Liver (tissue), 8 donors: ENCODE measurements at regions not wholly inside any gene's neighbourhood (a gene's known extent, or its start where the extent isn't known, plus 50 kb on each side); places are given as distances from the start of the nearest gene placed in this dataset.

Experiments used
- DNase-seq: peaks from one replicate; pipeline ENCODE4 v3.0.0-alpha.2; 2017; ENCODE audit warnings: low spot score
- H3K27ac ChIP-seq, 2 donors: one replicate each; pipeline ENCODE4 v1.7.0; 2013; ENCODE audit warnings: inconsistent platforms in 2 of 2, low read length in 2 of 2, control low read depth in 1 of 2, low read depth in 1 of 2, mild to moderate bottlenecking in 1 of 2
- H3K27me3 ChIP-seq, 4 donors: one replicate each; pipeline versions ENCODE4 v1.6.1 to v1.7.0; 2013; ENCODE audit warnings: low read length in 3 of 4, inconsistent platforms in 1 of 4, mild to moderate bottlenecking in 1 of 4, moderate library complexity in 1 of 4; ENCODE audit not compliant: control insufficient read depth in 4 of 4, insufficient read depth in 4 of 4
- H3K36me3 ChIP-seq, 4 donors: one replicate each; pipeline versions ENCODE4 v1.6.1 to v1.7.0; 2013; ENCODE audit warnings: low read length in 3 of 4, mild to moderate bottlenecking in 3 of 4, low read depth in 1 of 4, moderate library complexity in 1 of 4; ENCODE audit not compliant: control insufficient read depth in 4 of 4, insufficient read depth in 3 of 4
- H3K4me1 ChIP-seq, 4 donors: one replicate each; pipeline versions ENCODE4 v1.6.1 to v1.7.0; 2013; ENCODE audit warnings: low read length in 3 of 4, mild to moderate bottlenecking in 3 of 4, moderate library complexity in 1 of 4; ENCODE audit not compliant: control insufficient read depth in 4 of 4, insufficient read depth in 4 of 4
- H3K4me3 ChIP-seq, 3 donors: one replicate each; pipeline versions ENCODE4 v1.6.1 to v1.7.0; 2013; ENCODE audit warnings: low read length in 3 of 3, control low read depth in 1 of 3, low read depth in 1 of 3, mild to moderate bottlenecking in 1 of 3
- H3K9ac ChIP-seq, 2 donors: one replicate each; pipeline ENCODE4 v1.7.0; 2013; ENCODE audit warnings: low read length in 2 of 2, mild to moderate bottlenecking in 2 of 2, moderate library complexity in 2 of 2, control low read depth in 1 of 2, low read depth in 1 of 2
- H3K9me3 ChIP-seq, 4 donors: one replicate each; pipeline versions ENCODE4 v1.6.1 to v1.7.0; 2013; ENCODE audit warnings: low read length in 3 of 4; ENCODE audit not compliant: control insufficient read depth in 4 of 4
- ATF3 ChIP-seq: IDR thresholded peaks from 2 replicates; pipeline ENCODE4 v1.6.1; 2016; ENCODE audit warnings: antibody characterized with exemption
- CTCF ChIP-seq: fragments of 150-350 bp; IDR thresholded peaks from 2 replicates; pipeline ENCODE4 v1.5.1; 2017; ENCODE audit warnings: improper control_type of control experiment, low read depth, low read length; ENCODE audit not compliant: missing input control
- EGR1 ChIP-seq, 2 donors: IDR thresholded peaks; 2 replicates each; pipeline ENCODE4 v1.6.1; 2016 to 2018; ENCODE audit warnings: antibody characterized with exemption in 2 of 2, low read depth in 2 of 2
- FOXA1 ChIP-seq: IDR thresholded peaks from 2 replicates; pipeline ENCODE4 v1.6.1; 2016; ENCODE audit warnings: antibody characterized with exemption
- FOXA2 ChIP-seq: IDR thresholded peaks from 2 replicates; pipeline ENCODE4 v1.6.1; 2016; ENCODE audit warnings: antibody characterized with exemption
- GABPA ChIP-seq, 2 donors: IDR thresholded peaks in 1 of 2; conservative IDR thresholded peaks in 1 of 2; 2 replicates each; pipeline ENCODE4 v1.6.1; 2016; ENCODE audit warnings: antibody characterized with exemption in 2 of 2, mild to moderate bottlenecking in 1 of 2, moderate library complexity in 1 of 2
- HNF4A ChIP-seq, 2 donors: conservative IDR thresholded peaks; 2 replicates each; pipeline ENCODE4 v1.6.1; 2016; ENCODE audit warnings: antibody characterized with exemption in 2 of 2, mild to moderate bottlenecking in 2 of 2
- JUND ChIP-seq, 2 donors: IDR thresholded peaks; 2 replicates each; pipeline ENCODE4 v1.6.1; 2016; ENCODE audit warnings: antibody characterized with exemption in 2 of 2
- NR2F2 ChIP-seq: IDR thresholded peaks from 2 replicates; pipeline ENCODE4 v1.6.1; 2016; ENCODE audit warnings: antibody characterized with exemption
- RXRA ChIP-seq, 2 donors: IDR thresholded peaks; 2 replicates each; pipeline ENCODE4 v1.6.1; 2017 to 2018; ENCODE audit warnings: antibody characterized with exemption in 2 of 2, mild to moderate bottlenecking in 1 of 2
- SP1 ChIP-seq: IDR thresholded peaks from 2 replicates; pipeline ENCODE4 v1.6.1; 2018; ENCODE audit warnings: antibody characterized with exemption, mild to moderate bottlenecking
- TAF1 ChIP-seq: conservative IDR thresholded peaks from 2 replicates; pipeline ENCODE4 v1.6.1; 2016; ENCODE audit warnings: antibody characterized with exemption, mild to moderate bottlenecking
- ZBTB33 ChIP-seq: IDR thresholded peaks from 2 replicates; pipeline ENCODE4 v1.6.1; 2016; ENCODE audit warnings: antibody characterized with exemption
- WGBS: extraction: QIAGEN DNeasy Blood & Tissue Kit; methylation state at CpG from one replicate; pipeline ENCODE4 v1.1.7; 2013; 5-methylcytosine and 5-hydroxymethylcytosine counted together
- donor health status: healthy.
- donor health status: healthy.
- donor health status: healthy.
- donor health status: healthy.
- donor health status: healthy.

- TF ChIP-seq CTCF: no peak
- TF ChIP-seq ATF3: no peak
- no peak for TF ChIP-seq FOXA1
- no peak for TF ChIP-seq HNF4A (conservative IDR thresholded peaks at IDR 0.05)
- no peak for TF ChIP-seq EGR1 (IDR thresholded peaks at IDR 0.05; ENCODE audit: low read depth in 2 of 2)
- TF ChIP-seq NR2F2: no peak
- TF ChIP-seq TAF1: no peak
- no peak for TF ChIP-seq FOXA2
Measured at GRCh38 chr16:80298676-80299075, 242.1 kb upstream of the DYNLRB2 start (continued).

GRCh38 chr16:80296034-80296433, 244.8 kb upstream of the DYNLRB2 start:
- Histone ChIP-seq H3K27me3 (no peaks in the 10 kb centered on the region), H3K4me3 (no peak overlapping the region), H3K9me3 (no peaks in the 10 kb centered on the region), H3K9ac (no peak overlapping the region), H3K36me3 (no peaks in the 10 kb centered on the region), H3K27ac (no peak overlapping the region), H3K4me1 (peaks cover 0 to 5% (median 0%) of the 10 kb centered on the region in 4 donors)
- TF ChIP-seq FOXA1 (no peak), SP1 (no peak), JUND (IDR thresholded peaks at IDR 0.05) (no peak), ZBTB33 (no peak), NR2F2 (no peak), EGR1 (IDR thresholded peaks at IDR 0.05; ENCODE audit: low read depth in 2 of 2) (no peak), RXRA (IDR thresholded peaks at IDR 0.05) (no peak), GABPA (IDR thresholded peaks at IDR 0.05 in 1 of 2, conservative IDR thresholded peaks at IDR 0.05 in 1 of 2) (no peak)
- no peak for DNase-seq
- WGBS: 97% methylated on average over 7 of the region's 7 CpGs

- DNase-seq: no peak
- no peaks in the 10 kb centered on the region for H3K9me3 ChIP-seq
- H3K9ac ChIP-seq: no peak overlapping the region
- no peaks in the 10 kb centered on the region for H3K4me1 ChIP-seq
- H3K36me3 ChIP-seq: no peaks in the 10 kb centered on the region
- 81% methylated on average over 4 of the region's 4 CpGs for WGBS
- H3K27me3 ChIP-seq: no peaks in the 10 kb centered on the region
- no peak overlapping the region for H3K4me3 ChIP-seq
- H3K27ac ChIP-seq: no peak overlapping the region
- TF ChIP-seq TAF1: no peak
- no peak for TF ChIP-seq HNF4A (conservative IDR thresholded peaks at IDR 0.05)
- no peak for TF ChIP-seq ZBTB33
Measured at GRCh38 chr16:80294172-80294571, 246.6 kb upstream of the DYNLRB2 start.
